Right atrium auricular region (tissue), 2 donors: ENCODE measurements at regions not wholly inside any gene's neighbourhood (a gene's known extent, or its start where the extent isn't known, plus 50 kb on each side); places are given as distances from the start of the nearest gene placed in this dataset.
"Not testable (repeated sequence)": the region's sequence is repeated elsewhere in the genome, so short reads cannot be mapped to it uniquely, and the experiment has no call there.

Experiments used
- DNase-seq: peaks from one replicate; pipeline ENCODE4 v3.0.0-alpha.2; 2019; ENCODE audit warnings: low spot score
- H3K27ac ChIP-seq, 2 donors: fragments of 200-600 bp; sonication (generic); 1 replicate in 1 of 2; 2 replicates in 1 of 2; pipeline ENCODE4 v1.5.1; 2016 to 2019
- H3K27me3 ChIP-seq, 2 donors: fragments of 200-600 bp; sonication (generic); one replicate each; pipeline versions ENCODE4 v1.5.1 to v1.6.0; 2017 to 2019
- H3K36me3 ChIP-seq: fragments of 200-600 bp; sonication (generic); one replicate; pipeline ENCODE4 v1.5.1; 2016
- H3K4me1 ChIP-seq, 2 donors: fragments of 200-600 bp; sonication (generic); one replicate each; pipeline versions ENCODE4 v1.5.1 to v1.6.0; 2017 to 2019
- H3K4me3 ChIP-seq, 2 donors: fragments of 200-600 bp; sonication (generic); 1 replicate in 1 of 2; 2 replicates in 1 of 2; pipeline ENCODE4 v1.5.1; 2017 to 2019; ENCODE audit warnings: mild to moderate bottlenecking in 1 of 2, moderate library complexity in 1 of 2
- H3K9me3 ChIP-seq, 2 donors: fragments of 200-600 bp; sonication (generic); one replicate each; pipeline ENCODE4 v1.5.1; 2019
- CTCF ChIP-seq, 2 donors: fragments of 200-600 bp; sonication (generic); IDR thresholded peaks; one replicate each; pipeline ENCODE4 v1.5.1; 2019; ENCODE audit warnings: antibody characterized with exemption in 2 of 2

GRCh38 chrX:1053072-1053471, 159.4 kb downstream of the CRLF2 start:
- H3K27me3 ChIP-seq, result no peaks in the 10 kb centered on the region
- no peak for TF ChIP-seq CTCF (IDR thresholded peaks at IDR 0.05)
- H3K4me1 ChIP-seq, result no peaks in the 10 kb centered on the region
- H3K9me3 ChIP-seq, result peaks cover 0 to 31% of the 10 kb centered on the region in 2 donors
- no peak for DNase-seq
- no peak overlapping the region for H3K4me3 ChIP-seq
- H3K27ac ChIP-seq, result no peak overlapping the region
- no peaks in the 10 kb centered on the region for H3K36me3 ChIP-seq

- no peaks in the 10 kb centered on the region for H3K36me3 ChIP-seq
- H3K27ac ChIP-seq, result no peak overlapping the region
- no peak overlapping the region for H3K4me3 ChIP-seq
- peaks cover 0 to 31% of the 10 kb centered on the region in 2 donors for H3K9me3 ChIP-seq
- no peaks in the 10 kb centered on the region for H3K27me3 ChIP-seq
- DNase-seq, result no peak
- no peaks in the 10 kb centered on the region for H3K4me1 ChIP-seq
- no peak for TF ChIP-seq CTCF (IDR thresholded peaks at IDR 0.05)
These were observed 160.4 kb downstream of the CRLF2 start for GRCh38 chrX:1052021-1052420.

GRCh38 chrX:1051421-1051820, 161.0 kb downstream of the CRLF2 start:
- peaks cover 0 to 33% of the 10 kb centered on the region in 2 donors for H3K9me3 ChIP-seq
- no peak for TF ChIP-seq CTCF (IDR thresholded peaks at IDR 0.05)
- no peaks in the 10 kb centered on the region for H3K36me3 ChIP-seq
- H3K4me3 ChIP-seq, result no peak overlapping the region
- no peak for DNase-seq
- H3K4me1 ChIP-seq, result no peaks in the 10 kb centered on the region
- no peak overlapping the region for H3K27ac ChIP-seq
- no peaks in the 10 kb centered on the region for H3K27me3 ChIP-seq

GRCh38 chrX:1045680-1046314, 166.7 kb downstream of the CRLF2 start:
- Histone ChIP-seq H3K36me3 (no peaks in the 10 kb centered on the region), H3K9me3 (peaks cover 8 to 19% of the 10 kb centered on the region in 2 donors), H3K27me3 (no peaks in the 10 kb centered on the region), H3K4me3 (no peak overlapping the region), H3K27ac (no peak overlapping the region), H3K4me1 (no peaks in the 10 kb centered on the region)
- no peak for DNase-seq
- no peak for TF ChIP-seq CTCF (IDR thresholded peaks at IDR 0.05)

- Histone ChIP-seq H3K4me3 (no peak overlapping the region), H3K27me3 (no peaks in the 10 kb centered on the region), H3K4me1 (no peaks in the 10 kb centered on the region), H3K36me3 (no peaks in the 10 kb centered on the region), H3K9me3 (peaks cover 8 to 14% of the 10 kb centered on the region in 2 donors), H3K27ac (no peak overlapping the region)
- TF ChIP-seq CTCF (IDR thresholded peaks at IDR 0.05), result no peak
- DNase-seq, result no peak
These were observed 171.4 kb downstream of the CRLF2 start for GRCh38 chrX:1041091-1041490.

GRCh38 chrX:1035931-1036330, 176.5 kb downstream of the CRLF2 start:
- H3K9me3 ChIP-seq, H3K27ac ChIP-seq, H3K4me1 ChIP-seq, H3K36me3 ChIP-seq, H3K27me3 ChIP-seq, DNase-seq, H3K4me3 ChIP-seq: not testable (repeated sequence)
